Fibroblast of mammary gland (primary cell): ENCODE measurements at regions not wholly inside any gene's neighbourhood (a gene's known extent, or its start where the extent isn't known, plus 50 kb on each side); places are given as distances from the start of the nearest gene placed in this dataset.

Source experiments
- DNase-seq: peaks from one replicate; pipeline ENCODE4 v3.0.0-alpha.2; 2010; ENCODE audit warnings: low read depth
- H3K4me3 ChIP-seq: 2 replicates; pipeline ENCODE4 v1.5.1; 2011; ENCODE audit warnings: low read depth, mild to moderate bottlenecking, low read length, moderate library complexity; ENCODE audit not compliant: control insufficient read depth
- CTCF ChIP-seq: conservative IDR thresholded peaks from 2 replicates; pipeline ENCODE4 v1.5.1; 2011; ENCODE audit warnings: low read depth, low read length, inconsistent platforms; ENCODE audit not compliant: control insufficient read depth, insufficient read depth

- no peak overlapping the region for H3K4me3 ChIP-seq
- no peak for TF ChIP-seq CTCF
- no peak for DNase-seq
These were observed 704.2 kb downstream of the OTOL1 start for GRCh38 chr3:162200836-162201235.

GRCh38 chr3:162206648-162207047, 710.0 kb downstream of the OTOL1 start:
- no peak for TF ChIP-seq CTCF
- H3K4me3 ChIP-seq: no peak overlapping the region
- DNase-seq: no peak

- no peak for DNase-seq
- TF ChIP-seq CTCF: no peak
- no peak overlapping the region for H3K4me3 ChIP-seq
These were observed 714.9 kb downstream of the OTOL1 start for GRCh38 chr3:162211470-162211869.

GRCh38 chr3:162213196-162213595, 716.6 kb downstream of the OTOL1 start:
- no peak for TF ChIP-seq CTCF
- no peak for DNase-seq
- H3K4me3 ChIP-seq: no peak overlapping the region

- no peak for TF ChIP-seq CTCF
- peak; percentile 9 for DNase-seq
- H3K4me3 ChIP-seq: no peak overlapping the region
These were observed 717.3 kb downstream of the OTOL1 start for GRCh38 chr3:162213956-162214355.

- TF ChIP-seq CTCF: no peak
- no peak overlapping the region for H3K4me3 ChIP-seq
- DNase-seq: peak; percentile 44
These were observed 721.0 kb downstream of the OTOL1 start for GRCh38 chr3:162217647-162218046.

- no peak overlapping the region for H3K4me3 ChIP-seq
- DNase-seq: no peak
- TF ChIP-seq CTCF: no peak
These were observed 721.9 kb downstream of the OTOL1 start for GRCh38 chr3:162218479-162218878.
